ENCODE measurements at regions not wholly inside any gene's neighbourhood (a gene's known extent, or its start where the extent isn't known, plus 50 kb on each side); places are given as distances from the start of the nearest gene placed in this dataset.

GRCh38 chr5:158644301-158644700 lies 455.4 kb downstream of the EBF1 start:
- no peak for TF ChIP-seq CTCF (IDR thresholded peaks at IDR 0.05; ENCODE audit: control extremely low read depth, extremely low read depth)
- ATAC-seq (ENCODE audit: insufficient read depth, low FRiP score): no peak
- H3K9ac ChIP-seq (ENCODE audit: insufficient read depth in 1 of 2, low read length in 2 of 2): no peak overlapping the region

GRCh38 chr5:158643840-158644239 lies 455.9 kb downstream of the EBF1 start:
- Histone ChIP-seq H3K36me3 (ENCODE audit: control insufficient read depth in 4 of 4, insufficient read depth in 4 of 4, low read length in 4 of 4) (no peaks in the 10 kb centered on the region), H3K9me3 (ENCODE audit: control insufficient read depth in 4 of 4, insufficient read depth in 3 of 4, low read length in 3 of 4) (no peaks in the 10 kb centered on the region), H3K27me3 (ENCODE audit: control insufficient read depth in 3 of 3, insufficient read depth in 3 of 3, low read length in 2 of 3) (no peaks in the 10 kb centered on the region), H3K4me3 (no peak overlapping the region), H3K9ac (ENCODE audit: insufficient read depth in 1 of 2, low read length in 2 of 2) (no peak overlapping the region), H3K4me1 (ENCODE audit: control insufficient read depth in 5 of 5, insufficient read depth in 5 of 5, low read length in 5 of 5) (peaks cover 0 to 4% (median 0%) of the 10 kb centered on the region in 5 donors), H3K27ac (ENCODE audit: low read depth in 1 of 2, low read length in 1 of 2) (no peak overlapping the region)
- no peak for ATAC-seq (ENCODE audit: insufficient read depth, low FRiP score)
- no peak for DNase-seq
- no peak for TF ChIP-seq CTCF (IDR thresholded peaks at IDR 0.05; ENCODE audit: control extremely low read depth, extremely low read depth)
- 76 to 81% methylated on average over 1 of the region's 1 CpG for WGBS, 2 donors

More at GRCh38 chr5:158644301-158644700, 455.4 kb downstream of the EBF1 start:
- H3K27me3 ChIP-seq (ENCODE audit: control insufficient read depth in 3 of 3, insufficient read depth in 3 of 3, low read length in 2 of 3): no peaks in the 10 kb centered on the region
- H3K4me1 ChIP-seq (ENCODE audit: control insufficient read depth in 5 of 5, insufficient read depth in 5 of 5, low read length in 5 of 5): peaks cover 0 to 4% (median 0%) of the 10 kb centered on the region in 5 donors
- no peaks in the 10 kb centered on the region for H3K36me3 ChIP-seq (ENCODE audit: control insufficient read depth in 4 of 4, insufficient read depth in 4 of 4, low read length in 4 of 4)
- H3K27ac ChIP-seq (ENCODE audit: low read depth in 1 of 2, low read length in 1 of 2): no peak overlapping the region
- H3K9me3 ChIP-seq (ENCODE audit: control insufficient read depth in 4 of 4, insufficient read depth in 3 of 4, low read length in 3 of 4): no peaks in the 10 kb centered on the region
- no peak overlapping the region for H3K4me3 ChIP-seq
- no peak for DNase-seq

- TF ChIP-seq CTCF (IDR thresholded peaks at IDR 0.05; ENCODE audit: control extremely low read depth, extremely low read depth): no peak
- Histone ChIP-seq H3K9me3 (ENCODE audit: control insufficient read depth in 4 of 4, insufficient read depth in 3 of 4, low read length in 3 of 4) (no peaks in the 10 kb centered on the region), H3K27me3 (ENCODE audit: control insufficient read depth in 3 of 3, insufficient read depth in 3 of 3, low read length in 2 of 3) (no peaks in the 10 kb centered on the region), H3K36me3 (ENCODE audit: control insufficient read depth in 4 of 4, insufficient read depth in 4 of 4, low read length in 4 of 4) (no peaks in the 10 kb centered on the region), H3K4me3 (no peak overlapping the region), H3K9ac (ENCODE audit: insufficient read depth in 1 of 2, low read length in 2 of 2) (no peak overlapping the region), H3K27ac (ENCODE audit: low read depth in 1 of 2, low read length in 1 of 2) (no peak overlapping the region), H3K4me1 (ENCODE audit: control insufficient read depth in 5 of 5, insufficient read depth in 5 of 5, low read length in 5 of 5) (peaks cover 0 to 4% (median 0%) of the 10 kb centered on the region in 5 donors)
- no peak for ATAC-seq (ENCODE audit: insufficient read depth, low FRiP score)
- no peak for DNase-seq
These were observed 456.8 kb downstream of the EBF1 start for GRCh38 chr5:158642879-158643278.

GRCh38 chr5:158641016-158641415 lies 458.7 kb downstream of the EBF1 start:
- H3K27me3 ChIP-seq (ENCODE audit: control insufficient read depth in 3 of 3, insufficient read depth in 3 of 3, low read length in 2 of 3): no peaks in the 10 kb centered on the region
- 96 to 99% methylated on average over 3 of the region's 3 CpGs for WGBS, 2 donors
- no peaks in the 10 kb centered on the region for H3K9me3 ChIP-seq (ENCODE audit: control insufficient read depth in 4 of 4, insufficient read depth in 3 of 4, low read length in 3 of 4)
- no peak overlapping the region for H3K27ac ChIP-seq (ENCODE audit: low read depth in 1 of 2, low read length in 1 of 2)
- TF ChIP-seq CTCF (IDR thresholded peaks at IDR 0.05; ENCODE audit: control extremely low read depth, extremely low read depth): no peak
- no peaks in the 10 kb centered on the region for H3K36me3 ChIP-seq (ENCODE audit: control insufficient read depth in 4 of 4, insufficient read depth in 4 of 4, low read length in 4 of 4)
- ATAC-seq (ENCODE audit: insufficient read depth, low FRiP score) (no peak), DNase-seq (no peak)
- no peak overlapping the region for H3K4me3 ChIP-seq
- no peak overlapping the region for H3K9ac ChIP-seq (ENCODE audit: insufficient read depth in 1 of 2, low read length in 2 of 2)
- peaks cover 0 to 4% (median 0%) of the 10 kb centered on the region in 5 donors for H3K4me1 ChIP-seq (ENCODE audit: control insufficient read depth in 5 of 5, insufficient read depth in 5 of 5, low read length in 5 of 5)

Data from lung (tissue), 11 donors.